ENCODE measurements at regions not wholly inside any gene's neighbourhood (a gene's known extent, or its start where the extent isn't known, plus 50 kb on each side); places are given as distances from the start of the nearest gene placed in this dataset.

- Histone ChIP-seq H3K4me3 (no peak overlapping the region), H4K20me1 (replicated peaks; ENCODE audit: insufficient read depth) (no peaks in the 10 kb centered on the region), H3K9me2 (ENCODE audit: insufficient read depth) (no peaks in the 10 kb centered on the region), H2AFZ (no peak overlapping the region), H3K36me3 (ENCODE audit: insufficient read depth) (no peaks in the 10 kb centered on the region), H3K27me3 (ENCODE audit: insufficient read depth) (no peaks in the 10 kb centered on the region), H3K27ac (ENCODE audit: low read depth) (no peak overlapping the region), H3F3A (replicated peaks; ENCODE audit: low read depth) (no peaks in the 10 kb centered on the region), H3K4me2 (no peak overlapping the region), H3K79me2 (replicated peaks; ENCODE audit: insufficient read depth) (no peaks in the 10 kb centered on the region), H3K4me1 (ENCODE audit: insufficient read depth) (no peaks in the 10 kb centered on the region)
- ATAC-seq (no peak), DNase-seq (ENCODE audit: low spot score) (no peak)
- TF ChIP-seq NANOG (IDR thresholded peaks at IDR 0.05; ENCODE audit: borderline replicate concordance), result no peak
- no peaks in the 10 kb centered on the region for H3K27me3 Mint-ChIP-seq (ENCODE audit: insufficient read depth, low read depth, poor library complexity)
- H3K36me3 Mint-ChIP-seq (ENCODE audit: low read depth), result no peaks in the 10 kb centered on the region
- no peak overlapping the region for H3K4me3 Mint-ChIP-seq
- no peak overlapping the region for H3K27ac Mint-ChIP-seq
- no peaks in the 10 kb centered on the region for H3K9me3 Mint-ChIP-seq
- no peaks in the 10 kb centered on the region; the same call in 2 of the 3 replicates for H3K4me1 Mint-ChIP-seq
Observed at GRCh38 chr13:57569986-57570385, 61.6 kb upstream of the PCDH17 start.

Data from GM23338 (cell line).